PC-3 (cell line): ENCODE measurements at regions not wholly inside any gene's neighbourhood (a gene's known extent, or its start where the extent isn't known, plus 50 kb on each side); places are given as distances from the start of the nearest gene placed in this dataset.
"Not testable (repeated sequence)": the region's sequence is repeated elsewhere in the genome, so short reads cannot be mapped to it uniquely, and the experiment has no call there.

Experiments used
- ATAC-seq: fragments of 200-7000 bp; cut with Tn5 transposase; 2 replicates; pipeline ENCODE4 v1.9.1; 2020; ENCODE audit warnings: mild to moderate bottlenecking, moderate library complexity
- BruUV-seq: library from RNA; stranded (reverse); fragments of 400-500 nt; replicated peaks from 2 replicates; lab custom pipeline; 2021; lab: Mats Ljungman, UMichigan
- CTCF ChIA-PET: fragments of 300-600 bp; sonication (Branson Sonifier 250); formaldehyde crosslinking; loops from one replicate; lab custom pipeline; 2022; ENCODE audit warnings: antibody characterized with exemption; lab: Charles Lee
- POLR2A ChIA-PET: fragments of 300-600 bp; sonication (Branson Sonifier 250); formaldehyde crosslinking; loops from one replicate; lab custom pipeline; 2022; ENCODE audit warnings: antibody characterized with exemption; ENCODE audit not compliant: unreplicated experiment; lab: Charles Lee
- DNase-seq: peaks from one replicate; pipeline ENCODE4 v3.0.0-alpha.2; 2015
- H2AFZ ChIP-seq: fragments of 300-600 bp; sonication (generic); 2 replicates; pipeline ENCODE4 v1.6.0; 2016; ENCODE audit warnings: antibody characterized with exemption, low read length
- H3F3A ChIP-seq: fragments of 300-600 bp; sonication (generic); one replicate; pipeline ENCODE4 v1.6.0; 2017; ENCODE audit warnings: antibody characterized with exemption, low read length, control low read depth, mild to moderate bottlenecking; ENCODE audit not compliant: unreplicated experiment
- H3K27ac ChIP-seq: fragments of 300-600 bp; sonication (generic); 2 replicates; pipeline ENCODE4 v1.5.1; 2016; ENCODE audit warnings: mild to moderate bottlenecking, low read length
- H3K27me3 ChIP-seq: fragments of 300-600 bp; sonication (generic); 2 replicates; pipeline ENCODE4 v1.6.1; 2016; ENCODE audit warnings: low read length, mixed read lengths
- H3K36me3 ChIP-seq: fragments of 300-600 bp; sonication (generic); 2 replicates; pipeline ENCODE4 v1.6.1; 2016; ENCODE audit warnings: low read depth, mixed run types, low read length, mixed read lengths
- H3K4me1 ChIP-seq: fragments of 300-600 bp; sonication (generic); 2 replicates; pipeline ENCODE4 v1.5.1; 2016; ENCODE audit warnings: low read length; ENCODE audit not compliant: insufficient read depth
- H3K4me2 ChIP-seq: fragments of 300-600 bp; sonication (generic); 2 replicates; pipeline ENCODE4 v1.6.0; 2016; ENCODE audit warnings: low read length
- H3K4me3 ChIP-seq: fragments of 300-600 bp; sonication (generic); 2 replicates; pipeline ENCODE4 v1.5.1; 2016; ENCODE audit warnings: mild to moderate bottlenecking, low read length, mixed read lengths
- H3K79me2 ChIP-seq: fragments of 300-600 bp; sonication (generic); 2 replicates; pipeline ENCODE4 v1.6.1; 2017; ENCODE audit warnings: low read length, mixed read lengths
- H3K9ac ChIP-seq: fragments of 300-600 bp; sonication (generic); 2 replicates; pipeline ENCODE4 v1.6.0; 2016; ENCODE audit warnings: mild to moderate bottlenecking, low read length
- H3K9me2 ChIP-seq: fragments of 300-600 bp; sonication (generic); replicated peaks from 2 replicates; pipeline ENCODE4 v1.6.1; 2016; ENCODE audit warnings: mixed run types, low read length, mixed read lengths
- H3K9me3 ChIP-seq: fragments of 300-600 bp; sonication (generic); 2 replicates; pipeline ENCODE4 v1.6.1; 2016; ENCODE audit warnings: low read length, mixed read lengths
- H4K20me1 ChIP-seq: fragments of 300-600 bp; sonication (generic); 2 replicates; pipeline ENCODE4 v1.6.1; 2016; ENCODE audit warnings: low read length, mixed read lengths
- intact Hi-C: fragments of 100-400 bp; cut with micrococcal nuclease; formaldehyde crosslinking; loops from 2 replicates; pipeline ENCODE4 v1.9.0; 2023

GRCh38 chr11:94235772-94236171 is 68.6 kb upstream of the IZUMO1R start:
- H3F3A ChIP-seq, POLR2A ChIA-PET, BruUV-seq, H2AFZ ChIP-seq, H3K9ac ChIP-seq, H4K20me1 ChIP-seq, H3K9me2 ChIP-seq, H3K27ac ChIP-seq, H3K79me2 ChIP-seq, H3K9me3 ChIP-seq, H3K4me2 ChIP-seq, H3K27me3 ChIP-seq, H3K36me3 ChIP-seq, intact Hi-C loops, DNase-seq, H3K4me3 ChIP-seq, CTCF ChIA-PET, ATAC-seq, H3K4me1 ChIP-seq: not testable (repeated sequence)

GRCh38 chr11:94236416-94236815 is 68.0 kb upstream of the IZUMO1R start:
- H3K9me3 ChIP-seq, H4K20me1 ChIP-seq, H3K9me2 ChIP-seq, H3K4me1 ChIP-seq, H3K27ac ChIP-seq, H2AFZ ChIP-seq, H3K36me3 ChIP-seq, CTCF ChIA-PET, H3F3A ChIP-seq, BruUV-seq, DNase-seq, ATAC-seq, intact Hi-C loops, H3K9ac ChIP-seq, H3K4me2 ChIP-seq, H3K4me3 ChIP-seq, H3K79me2 ChIP-seq, POLR2A ChIA-PET, H3K27me3 ChIP-seq: not testable (repeated sequence)

GRCh38 chr11:94237447-94238153 is 66.8 kb upstream of the IZUMO1R start:
- CTCF ChIA-PET, H3K36me3 ChIP-seq, H3K79me2 ChIP-seq, DNase-seq, BruUV-seq, H3K27me3 ChIP-seq, ATAC-seq, H3K9ac ChIP-seq, H3K4me1 ChIP-seq, H3K4me2 ChIP-seq, H2AFZ ChIP-seq, intact Hi-C loops, H4K20me1 ChIP-seq, H3K9me2 ChIP-seq, POLR2A ChIA-PET, H3K27ac ChIP-seq, H3K9me3 ChIP-seq, H3K4me3 ChIP-seq, H3F3A ChIP-seq: not testable (repeated sequence)

GRCh38 chr11:94238154-94238735 is 66.1 kb upstream of the IZUMO1R start:
- POLR2A ChIA-PET, H2AFZ ChIP-seq, H3K9me2 ChIP-seq, H3K4me3 ChIP-seq, H3K27ac ChIP-seq, intact Hi-C loops, H4K20me1 ChIP-seq, H3F3A ChIP-seq, H3K79me2 ChIP-seq, H3K9ac ChIP-seq, H3K36me3 ChIP-seq, H3K4me2 ChIP-seq, DNase-seq, H3K27me3 ChIP-seq, H3K4me1 ChIP-seq, CTCF ChIA-PET, ATAC-seq, BruUV-seq, H3K9me3 ChIP-seq: not testable (repeated sequence)

GRCh38 chr11:94238774-94239173 is 65.6 kb upstream of the IZUMO1R start:
- H3K9me2 ChIP-seq, H3K36me3 ChIP-seq, H4K20me1 ChIP-seq, POLR2A ChIA-PET, H3F3A ChIP-seq, H3K9ac ChIP-seq, H3K79me2 ChIP-seq, H3K4me3 ChIP-seq, BruUV-seq, CTCF ChIA-PET, H3K9me3 ChIP-seq, H3K4me2 ChIP-seq, H3K4me1 ChIP-seq, H2AFZ ChIP-seq, intact Hi-C loops, ATAC-seq, H3K27me3 ChIP-seq, DNase-seq, H3K27ac ChIP-seq: not testable (repeated sequence)
